H1 (cell line): ENCODE measurements at regions not wholly inside any gene's neighbourhood (a gene's known extent, or its start where the extent isn't known, plus 50 kb on each side); places are given as distances from the start of the nearest gene placed in this dataset.

ENCODE experiments used
- SAP30 ChIP-seq: fragments of 300-600 bp; sonication (generic); IDR thresholded peaks from 2 replicates; pipeline ENCODE4 v1.7.1; 2012; ENCODE audit warnings: low read length, moderate library complexity, mild to moderate bottlenecking, inconsistent platforms; ENCODE audit not compliant: insufficient read depth, insufficient replicate concordance

GRCh38 chr1:194512345-194512744 lies 1325.9 kb upstream of the B3GALT2 start (continued):
- no peak for TF ChIP-seq SAP30
